ENCODE measurements at regions not wholly inside any gene's neighbourhood (a gene's known extent, or its start where the extent isn't known, plus 50 kb on each side); places are given as distances from the start of the nearest gene placed in this dataset.

GRCh38 chr7:10756981-10757380 is 216.7 kb upstream of the PHF14 start:
- TF ChIP-seq CTCF (IDR thresholded peaks at IDR 0.05) (no peak), POLR2AphosphoS5 (IDR thresholded peaks at IDR 0.05) (no peak)

All from upper lobe of left lung (tissue), 4 donors.